IPS DF 4.7 (cell line): ENCODE measurements at regions not wholly inside any gene's neighbourhood (a gene's known extent, or its start where the extent isn't known, plus 50 kb on each side); places are given as distances from the start of the nearest gene placed in this dataset.

ENCODE experiments used
- DNase-seq: peaks from one replicate; pipeline ENCODE4 v3.0.0-alpha.2; 2013; ENCODE audit warnings: low spot score; ENCODE audit errors: extremely low read depth

- no peak for DNase-seq
Measured at GRCh38 chr3:124653797-124654469, 76.3 kb upstream of the UMPS start.

GRCh38 chr3:124654470-124654845 lies 75.8 kb upstream of the UMPS start:
- no peak for DNase-seq

GRCh38 chr3:124656531-124656930 lies 73.7 kb upstream of the UMPS start:
- no peak for DNase-seq

- DNase-seq = no peak
Measured at GRCh38 chr3:124657138-124657537, 73.1 kb upstream of the UMPS start.

GRCh38 chr3:124658270-124658669 lies 72.0 kb upstream of the UMPS start:
- DNase-seq = no peak

- no peak for DNase-seq
Measured at GRCh38 chr3:124659175-124659574, 71.1 kb upstream of the UMPS start.

- DNase-seq = no peak
Measured at GRCh38 chr3:124660599-124660998, 69.7 kb upstream of the UMPS start.

GRCh38 chr3:124663690-124664089 lies 66.6 kb upstream of the UMPS start:
- DNase-seq = no peak

GRCh38 chr3:124664804-124665203 lies 65.4 kb upstream of the UMPS start:
- no peak for DNase-seq

- no peak for DNase-seq
Measured at GRCh38 chr3:124666067-124666466, 64.2 kb upstream of the UMPS start.

GRCh38 chr3:124669470-124669869 lies 60.8 kb upstream of the UMPS start:
- DNase-seq = no peak

- no peak for DNase-seq
Measured at GRCh38 chr3:124671106-124671505, 59.1 kb upstream of the UMPS start.

- no peak for DNase-seq
Measured at GRCh38 chr3:124674336-124674735, 55.9 kb upstream of the UMPS start.

- no peak for DNase-seq
Measured at GRCh38 chr3:124676236-124676635, 54.0 kb upstream of the UMPS start.

- DNase-seq = no peak
Measured at GRCh38 chr3:124679048-124679638, 51.1 kb upstream of the UMPS start.
